ENCODE measurements at regions not wholly inside any gene's neighbourhood (a gene's known extent, or its start where the extent isn't known, plus 50 kb on each side); places are given as distances from the start of the nearest gene placed in this dataset.
A peak's percentile ranks its signal among the peaks of the same experiment; 100 is the strongest.

DNA sequence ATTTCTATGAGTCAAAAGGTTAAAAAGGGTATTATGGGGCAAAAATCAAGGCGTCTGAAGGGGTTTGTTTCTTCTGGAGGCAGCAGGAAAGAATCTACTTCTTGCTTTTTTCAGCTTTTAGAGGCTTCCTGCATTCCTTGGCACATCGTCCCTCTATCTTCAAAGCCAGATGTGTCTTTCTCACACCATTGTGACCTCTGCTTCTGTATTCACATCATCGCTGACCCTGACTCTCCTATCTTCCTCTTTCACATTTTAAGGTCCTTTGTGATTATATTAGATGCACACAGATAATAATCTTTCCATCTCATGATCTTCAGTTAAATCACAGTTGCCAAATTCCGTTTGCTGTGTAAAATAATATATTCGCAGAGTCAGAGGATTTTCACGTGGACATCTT is 112.7 kb downstream of the PPP4R3C start:
- no peaks in the 10 kb centered on the region for H3K9me3 Mint-ChIP-seq
- Histone ChIP-seq H3K9me3 (replicated peaks in 1 of 2; ENCODE audit: control insufficient read depth in 1 of 2, insufficient read depth in 1 of 2, low read length in 2 of 2) (no peaks in the 10 kb centered on the region), H3K4me1 (ENCODE audit: control insufficient read depth in 1 of 2, insufficient read depth in 2 of 2, low read length in 2 of 2) (no peaks in the 10 kb centered on the region), H3K79me2 (ENCODE audit: insufficient read depth, low read length) (no peaks in the 10 kb centered on the region), H3K9ac (ENCODE audit: insufficient read depth, low read length, poor library complexity, severe bottlenecking) (no peak overlapping the region), H3K36me3 (replicated peaks in 1 of 2; ENCODE audit: control insufficient read depth in 1 of 2, insufficient read depth in 2 of 2, low read length in 2 of 2) (no peaks in the 10 kb centered on the region), H4K20me1 (ENCODE audit: insufficient read depth, low read length) (no peaks in the 10 kb centered on the region), H3K27me3 (ENCODE audit: control insufficient read depth in 2 of 2, insufficient read depth in 2 of 2, low read length in 2 of 2) (no peaks in the 10 kb centered on the region), H2AFZ (ENCODE audit: insufficient read depth, low read depth, low read length, poor library complexity, severe bottlenecking) (no peak overlapping the region), H3K4me3 (replicated peaks in 1 of 3; ENCODE audit: low read depth in 2 of 3, low read length in 3 of 3) (no peak overlapping the region), H3K4me2 (replicated peaks; ENCODE audit: extremely low read depth, low read length, poor library complexity, severe bottlenecking) (no peak overlapping the region), H3K27ac (ENCODE audit: low read depth in 1 of 2, low read length in 2 of 2) (no peak overlapping the region)
- H3K36me3 Mint-ChIP-seq, result no peaks in the 10 kb centered on the region
- no peak for DNase-seq
- no peaks in the 10 kb centered on the region for H3K4me1 Mint-ChIP-seq
- H3K27ac Mint-ChIP-seq, result no peak overlapping the region
- intact Hi-C loops (cut with micrococcal nuclease), result no loop called here
- H3K27me3 Mint-ChIP-seq (ENCODE audit: low read depth in 3 of 3), result peaks cover 0 to 2% (median 0%) of the 10 kb centered on the region in 3 donors
- WGBS (ENCODE audit: insufficient coverage), result no CpG with 5 or more reads among the region's 6 CpGs
- H3K4me3 Mint-ChIP-seq, result no peak overlapping the region
- TF ChIP-seq, protein P1, sequence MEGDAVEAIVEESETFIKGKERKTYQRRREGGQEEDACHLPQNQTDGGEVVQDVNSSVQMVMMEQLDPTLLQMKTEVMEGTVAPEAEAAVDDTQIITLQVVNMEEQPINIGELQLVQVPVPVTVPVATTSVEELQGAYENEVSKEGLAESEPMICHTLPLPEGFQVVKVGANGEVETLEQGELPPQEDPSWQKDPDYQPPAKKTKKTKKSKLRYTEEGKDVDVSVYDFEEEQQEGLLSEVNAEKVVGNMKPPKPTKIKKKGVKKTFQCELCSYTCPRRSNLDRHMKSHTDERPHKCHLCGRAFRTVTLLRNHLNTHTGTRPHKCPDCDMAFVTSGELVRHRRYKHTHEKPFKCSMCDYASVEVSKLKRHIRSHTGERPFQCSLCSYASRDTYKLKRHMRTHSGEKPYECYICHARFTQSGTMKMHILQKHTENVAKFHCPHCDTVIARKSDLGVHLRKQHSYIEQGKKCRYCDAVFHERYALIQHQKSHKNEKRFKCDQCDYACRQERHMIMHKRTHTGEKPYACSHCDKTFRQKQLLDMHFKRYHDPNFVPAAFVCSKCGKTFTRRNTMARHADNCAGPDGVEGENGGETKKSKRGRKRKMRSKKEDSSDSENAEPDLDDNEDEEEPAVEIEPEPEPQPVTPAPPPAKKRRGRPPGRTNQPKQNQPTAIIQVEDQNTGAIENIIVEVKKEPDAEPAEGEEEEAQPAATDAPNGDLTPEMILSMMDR (IDR thresholded peaks at IDR 0.05), result no peak

DNA sequence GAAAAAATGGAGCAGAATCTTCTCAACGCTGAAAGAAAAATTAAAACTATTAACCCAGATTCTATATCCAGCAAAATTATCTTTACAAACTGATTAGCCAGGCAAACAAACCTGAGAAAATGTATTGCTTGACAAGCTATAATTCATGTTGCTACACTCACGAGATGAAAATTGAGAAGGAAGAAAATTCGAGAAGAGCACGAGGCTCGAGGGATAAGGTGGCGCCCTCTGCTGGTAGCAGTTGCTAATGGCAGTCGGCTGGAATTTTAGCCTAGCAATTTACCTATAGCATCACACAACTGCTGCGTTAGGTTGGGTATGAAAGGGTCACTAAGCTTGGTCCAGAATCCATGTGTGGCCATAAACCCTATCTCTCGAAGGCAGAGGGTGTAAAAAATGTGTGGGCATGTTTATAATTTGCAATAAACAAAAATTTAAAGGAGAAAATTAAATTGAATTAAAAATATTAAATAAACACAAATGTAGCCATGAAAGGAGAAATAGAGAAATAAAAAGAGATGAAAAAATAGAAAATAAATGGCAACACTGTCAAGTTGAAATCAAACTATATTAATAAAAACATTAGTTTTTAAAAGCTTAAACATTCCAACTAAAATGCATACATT is 126.6 kb downstream of the PPP4R3C start:
- Histone ChIP-seq H3K27me3 (ENCODE audit: control insufficient read depth in 2 of 2, insufficient read depth in 2 of 2, low read length in 2 of 2) (no peaks in the 10 kb centered on the region), H3K9ac (ENCODE audit: insufficient read depth, low read length, poor library complexity, severe bottlenecking) (no peak overlapping the region), H3K4me3 (replicated peaks in 1 of 3; ENCODE audit: low read depth in 2 of 3, low read length in 3 of 3) (no peak overlapping the region), H3K36me3 (replicated peaks in 1 of 2; ENCODE audit: control insufficient read depth in 1 of 2, insufficient read depth in 2 of 2, low read length in 2 of 2) (no peaks in the 10 kb centered on the region), H2AFZ (ENCODE audit: insufficient read depth, low read depth, low read length, poor library complexity, severe bottlenecking) (no peak overlapping the region), H3K4me1 (ENCODE audit: control insufficient read depth in 1 of 2, insufficient read depth in 2 of 2, low read length in 2 of 2) (no peaks in the 10 kb centered on the region), H3K4me2 (replicated peaks; ENCODE audit: extremely low read depth, low read length, poor library complexity, severe bottlenecking) (no peak overlapping the region), H3K79me2 (ENCODE audit: insufficient read depth, low read length) (no peaks in the 10 kb centered on the region), H3K27ac (ENCODE audit: low read depth in 1 of 2, low read length in 2 of 2) (no peak overlapping the region), H4K20me1 (ENCODE audit: insufficient read depth, low read length) (no peaks in the 10 kb centered on the region), H3K9me3 (replicated peaks in 1 of 2; ENCODE audit: control insufficient read depth in 1 of 2, insufficient read depth in 1 of 2, low read length in 2 of 2) (no peaks in the 10 kb centered on the region)
- Mint-ChIP-seq H3K27ac (no peak overlapping the region), H3K9me3 (no peaks in the 10 kb centered on the region), H3K4me3 (no peak overlapping the region), H3K36me3 (no peaks in the 10 kb centered on the region), H3K4me1 (no peaks in the 10 kb centered on the region), H3K27me3 (ENCODE audit: low read depth in 3 of 3) (peaks cover 0 to 3% (median 1%) of the 10 kb centered on the region in 3 donors)
- WGBS (ENCODE audit: insufficient coverage), result no CpG with 5 or more reads among the region's 9 CpGs
- peak; percentile 1 to 8 (median 3) for DNase-seq
- intact Hi-C loops (cut with micrococcal nuclease), result no loop called here
- TF ChIP-seq, protein P1 (IDR thresholded peaks at IDR 0.05), result peak; percentile 77

Data from CD14-positive monocyte (primary cell).